GM18873 (cell line): ENCODE measurements at regions not wholly inside any gene's neighbourhood (a gene's known extent, or its start where the extent isn't known, plus 50 kb on each side); places are given as distances from the start of the nearest gene placed in this dataset.

Experiments used
- ATAC-seq: cut with Tn5 transposase; IDR thresholded peaks from one replicate; pipeline ENCODE4 v1.9.1; 2021; ENCODE audit warnings: mild to moderate bottlenecking, moderate library complexity, moderate number of reproducible peaks; ENCODE audit not compliant: unreplicated experiment, low FRiP score

- no peak for ATAC-seq
Measured at GRCh38 chr11:116567721-116568242, 205.0 kb downstream of the BUD13 start.

DNA sequence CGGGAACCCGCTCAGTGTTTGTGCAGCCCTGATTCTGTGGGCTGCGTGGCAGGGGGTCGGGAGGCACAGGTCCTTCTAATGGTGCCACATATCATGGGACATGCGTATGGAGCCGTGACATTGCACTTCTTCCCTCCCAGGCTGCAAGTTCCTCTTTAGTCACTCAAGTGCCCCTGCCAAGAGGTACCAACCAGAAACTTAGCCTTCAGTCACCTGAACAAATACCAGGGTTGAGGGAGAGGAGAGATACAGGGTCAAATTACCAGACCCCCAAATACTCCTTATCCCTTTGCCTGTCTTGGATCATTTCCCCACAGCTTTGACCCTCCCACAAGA lies 209.1 kb downstream of the BUD13 start:
- no peak for ATAC-seq

- ATAC-seq = no peak
Measured at GRCh38 chr11:116563028-116563711, 209.6 kb downstream of the BUD13 start.

GRCh38 chr11:116560589-116560988 lies 212.2 kb downstream of the BUD13 start:
- ATAC-seq = no peak

GRCh38 chr11:116558504-116559211 lies 214.1 kb downstream of the BUD13 start:
- ATAC-seq = no peak

GRCh38 chr11:116557282-116557681 lies 215.5 kb downstream of the BUD13 start:
- no peak for ATAC-seq

GRCh38 chr11:116556483-116556882 lies 216.3 kb downstream of the BUD13 start:
- ATAC-seq = no peak

GRCh38 chr11:116553482-116553881 lies 219.3 kb downstream of the BUD13 start:
- ATAC-seq = no peak

DNA sequence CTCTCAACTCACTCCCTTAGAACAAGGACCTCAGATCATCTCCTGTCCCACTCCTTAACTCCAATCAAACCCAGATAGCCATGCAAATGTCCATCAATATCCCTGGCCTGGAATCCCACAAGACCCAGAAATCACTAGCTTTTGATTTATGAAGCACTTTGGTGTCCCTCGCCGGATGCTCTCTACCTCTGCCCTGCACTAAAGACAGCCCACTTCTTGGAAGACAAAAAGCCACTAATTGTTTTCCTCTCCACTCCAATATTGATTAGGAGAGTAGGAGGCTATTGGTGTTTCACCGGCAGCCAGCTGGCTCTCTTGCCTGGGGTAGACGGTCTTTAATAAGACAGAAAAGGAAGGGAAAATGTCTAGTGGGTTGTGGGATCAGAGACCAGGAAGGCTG lies 221.2 kb downstream of the BUD13 start:
- ATAC-seq = no peak

GRCh38 chr11:116548256-116548655 lies 224.5 kb downstream of the BUD13 start:
- no peak for ATAC-seq

DNA sequence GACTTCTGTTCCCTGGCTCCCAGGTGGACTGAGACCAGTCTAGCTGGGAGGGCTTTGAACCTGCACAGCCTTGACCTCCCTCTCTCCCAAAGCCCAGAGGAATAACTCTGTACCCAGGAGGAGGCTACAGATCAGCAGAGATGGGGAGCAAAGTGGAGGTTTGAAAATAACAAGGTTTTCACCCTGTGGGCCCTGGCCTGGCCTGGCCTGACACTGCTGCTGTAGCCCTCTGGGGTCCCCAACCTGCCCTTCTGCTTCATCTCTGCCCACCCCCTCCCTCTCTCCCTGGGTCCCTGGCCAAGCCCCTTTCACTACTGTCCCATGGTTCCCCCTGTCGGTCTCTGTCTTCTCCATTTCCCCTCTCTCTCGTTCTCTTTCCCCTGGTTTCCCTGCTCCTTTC lies 225.2 kb downstream of the BUD13 start:
- no peak for ATAC-seq

DNA sequence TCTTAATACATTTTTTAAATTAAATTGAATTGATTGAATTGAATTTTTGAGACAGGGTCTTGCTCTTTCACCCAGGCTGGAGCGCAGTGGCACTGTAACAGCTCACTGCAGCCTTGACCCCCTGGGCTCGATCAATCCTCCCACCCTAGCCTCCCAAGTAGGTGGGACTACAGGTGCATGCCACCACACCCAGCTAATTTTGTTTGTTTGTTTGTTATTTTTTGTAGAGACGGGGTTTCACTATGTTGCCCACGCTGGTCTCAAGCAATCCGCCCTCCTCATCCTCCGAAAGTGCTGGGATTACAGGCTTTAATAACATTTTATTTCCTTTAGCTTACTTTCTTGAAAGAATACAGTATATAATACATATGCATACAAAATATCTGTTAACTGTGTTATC lies 226.9 kb downstream of the BUD13 start:
- no peak for ATAC-seq

DNA sequence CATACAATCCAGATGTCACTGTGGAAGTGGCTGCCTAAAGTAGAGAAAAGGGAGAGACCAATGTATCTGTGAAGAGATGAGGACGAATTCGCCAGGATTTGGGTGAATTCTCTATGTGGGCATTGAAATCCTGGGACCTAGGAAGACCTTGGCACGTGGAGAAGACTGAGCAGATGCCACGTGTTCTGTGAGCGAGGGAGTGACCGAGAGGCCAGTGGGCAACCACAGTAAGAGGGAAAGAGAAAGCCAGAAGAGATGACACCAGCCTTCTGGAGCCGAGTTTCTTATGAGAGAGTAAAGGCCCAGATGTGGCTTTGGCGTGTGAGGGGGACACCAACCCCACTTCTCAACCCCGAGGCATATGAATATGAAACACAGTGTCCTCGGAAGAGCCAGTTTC lies 228.1 kb downstream of the BUD13 start:
- ATAC-seq = no peak

GRCh38 chr11:116543911-116544475 lies 228.8 kb downstream of the BUD13 start:
- ATAC-seq = no peak

GRCh38 chr11:116543099-116543498 lies 229.7 kb downstream of the BUD13 start:
- ATAC-seq = no peak

DNA sequence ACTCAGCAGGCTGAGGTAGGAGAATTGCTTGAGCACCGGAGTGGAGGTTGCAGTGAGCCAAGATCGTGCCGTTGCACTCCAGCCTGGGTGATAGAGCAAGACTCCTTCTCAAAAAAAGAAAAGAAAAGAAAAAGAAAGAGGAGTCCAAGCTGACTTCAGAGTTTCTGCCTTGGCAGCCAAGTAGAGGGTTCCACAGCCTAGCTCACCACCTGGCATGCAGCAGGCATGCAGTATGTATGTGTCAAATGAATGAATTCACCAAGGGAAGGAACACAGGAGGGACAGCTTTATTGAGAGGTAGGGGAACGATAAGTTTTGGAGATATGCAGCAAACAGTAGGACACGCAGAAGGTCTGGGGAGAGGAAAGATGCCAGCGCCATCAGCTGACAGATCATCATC lies 230.4 kb downstream of the BUD13 start:
- no peak for ATAC-seq

GRCh38 chr11:116541460-116541859 lies 231.3 kb downstream of the BUD13 start:
- no peak for ATAC-seq

- no peak for ATAC-seq
Measured at GRCh38 chr11:116540645-116541304, 232.0 kb downstream of the BUD13 start.

DNA sequence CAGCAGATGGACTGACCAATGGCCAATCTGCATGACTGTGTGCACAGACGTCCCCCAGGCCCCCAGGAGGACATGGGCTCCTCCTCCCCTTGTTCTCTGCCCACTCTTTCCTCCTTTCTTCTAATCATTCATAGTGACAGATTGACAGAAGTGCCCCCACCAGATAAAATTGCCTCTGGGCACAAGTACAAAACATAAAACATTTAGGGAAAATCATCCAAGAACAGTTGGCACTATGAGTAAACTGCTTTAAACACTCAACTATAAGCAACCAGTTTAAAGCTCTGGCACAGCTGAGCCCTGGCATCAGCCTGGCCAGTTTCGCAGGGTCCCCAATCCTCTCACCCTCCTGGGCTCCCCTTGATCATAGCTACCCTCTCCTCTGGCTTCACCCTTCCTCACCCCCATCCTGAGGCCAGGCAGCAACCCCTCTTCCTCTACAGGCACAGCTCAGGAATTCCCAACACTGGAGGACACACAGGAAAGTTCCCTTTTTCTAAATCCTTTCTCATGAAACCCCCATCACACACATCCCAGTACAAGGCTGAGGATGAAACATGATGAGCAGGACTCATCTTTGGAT lies 232.9 kb downstream of the BUD13 start:
- ATAC-seq = no peak

DNA sequence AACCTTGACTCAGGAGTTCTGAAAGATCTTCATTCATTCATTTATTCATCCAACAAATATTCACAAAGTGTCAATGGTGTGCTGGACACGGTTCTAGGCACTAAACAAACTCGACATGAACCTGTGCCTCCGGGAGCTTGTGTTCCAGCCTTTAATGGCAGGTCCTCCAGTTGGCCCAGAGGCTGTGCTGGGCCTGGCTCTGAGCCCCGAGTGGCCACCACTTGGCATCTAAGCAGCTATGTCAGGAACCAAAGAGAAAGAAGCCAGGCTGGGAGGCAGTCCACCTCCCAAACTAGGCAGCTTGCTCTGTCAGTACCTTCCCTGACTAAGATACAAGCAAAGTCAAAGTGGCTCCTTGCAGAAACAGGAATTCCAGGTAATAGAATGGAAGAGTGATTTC lies 233.6 kb downstream of the BUD13 start:
- ATAC-seq = no peak

- ATAC-seq = no peak
Measured at GRCh38 chr11:116538677-116539076, 234.1 kb downstream of the BUD13 start.
